ENCODE measurements at regions not wholly inside any gene's neighbourhood (a gene's known extent, or its start where the extent isn't known, plus 50 kb on each side); places are given as distances from the start of the nearest gene placed in this dataset.

GRCh38 chr1:232386721-232387510 is 243.0 kb downstream of the SIPA1L2 start:
- H4K91ac ChIP-seq (replicated peaks; ENCODE audit: insufficient read length, low read length) = no peak overlapping the region
- ChIA-PET CTCF (ENCODE audit: partially characterized antibody) (no interaction called here), POLR2A (ENCODE audit: partially characterized antibody) (no interaction called here)
- no peak overlapping the region for H3K4me3 ChIP-seq (ENCODE audit: extremely low read depth in 1 of 4, insufficient read depth in 2 of 4, low read depth in 3 of 4, low read length in 4 of 4)
- H3K27me3 ChIP-seq (replicated peaks in 1 of 4; ENCODE audit: control insufficient read depth in 3 of 4, extremely low read depth in 1 of 4, insufficient read depth in 3 of 4, low read length in 3 of 4) = peaks cover 0 to 2% (median 0%) of the 10 kb centered on the region in 4 experiments; a peak in 1 of 7 replicates
- H3K4ac ChIP-seq (replicated peaks; ENCODE audit: insufficient read length, low read depth, low read length) = no peak overlapping the region
- H3K56ac ChIP-seq (replicated peaks; ENCODE audit: insufficient read length, low read depth, low read length) = no peak overlapping the region
- no peak overlapping the region for H2BK120ac ChIP-seq (replicated peaks; ENCODE audit: low read depth, low read length)
- no peak overlapping the region for H4K5ac ChIP-seq (ENCODE audit: insufficient read length, low read depth, low read length)
- no peak overlapping the region for H3K27ac ChIP-seq (ENCODE audit: low read depth, low read length)
- 90% methylated on average over 9 of the region's 9 CpGs; no CpG with 5 or more reads in 1 of the 2 experiments for WGBS, 2 experiments (ENCODE audit: extremely low coverage in 1 of 2, insufficient coverage in 1 of 2, insufficient read length in 1 of 2, insufficient replicate concordance in 2 of 2, low coverage in 1 of 2, low lambda C conversion rate in 2 of 2, missing lambda C conversion rate in 1 of 2)
- no peaks in the 10 kb centered on the region for H3K79me1 ChIP-seq (ENCODE audit: low read depth, low read length)
- DNase-seq (ENCODE audit: low read depth in 1 of 2, low spot score in 2 of 2) (no peak), FAIRE-seq (no peak)
- H3K14ac ChIP-seq (ENCODE audit: insufficient read length) = no peak overlapping the region
- H3K23ac ChIP-seq (ENCODE audit: insufficient read length) = no peak overlapping the region
- no peak overlapping the region for H2BK12ac ChIP-seq (ENCODE audit: low read depth, low read length)
- H3K9me3 ChIP-seq (ENCODE audit: insufficient read depth in 2 of 2, low read depth in 1 of 2, low read length in 1 of 2) = no peaks in the 10 kb centered on the region
- no peaks in the 10 kb centered on the region for H3K79me2 ChIP-seq (ENCODE audit: control insufficient read depth in 1 of 2, insufficient read depth in 2 of 2, low read length in 2 of 2)
- no peak overlapping the region for H4K8ac ChIP-seq (ENCODE audit: extremely low read depth, insufficient read depth, low read length)
- H3K36me3 ChIP-seq (ENCODE audit: control insufficient read depth in 2 of 4, insufficient read depth in 4 of 4, low read length in 3 of 4) = no peaks in the 10 kb centered on the region
- H2BK15ac ChIP-seq (ENCODE audit: low read length) = no peak overlapping the region
- H3K9ac ChIP-seq (replicated peaks in 1 of 4; ENCODE audit: extremely low read depth in 1 of 4, low read depth in 3 of 4, low read length in 3 of 4) = no peak overlapping the region
- H3K18ac ChIP-seq (ENCODE audit: extremely low read depth, low read length) = no peak overlapping the region
- H2BK5ac ChIP-seq (ENCODE audit: low read depth, low read length) = no peak overlapping the region
- no peak overlapping the region for H2BK20ac ChIP-seq (ENCODE audit: low read length)
- TF ChIP-seq SRF (IDR thresholded peaks at IDR 0.05; ENCODE audit: low read depth, low read length) = no peak
- no peak for TF ChIP-seq KDM5A (IDR thresholded peaks at IDR 0.05; ENCODE audit: low read length)
- TF ChIP-seq POU5F1 (IDR thresholded peaks at IDR 0.05; ENCODE audit: low read depth, low read length) = no peak
- TF ChIP-seq POLR2AphosphoS5 (IDR thresholded peaks at IDR 0.05; ENCODE audit: low read depth, low read length) = no peak
- no peak for TF ChIP-seq JUN (IDR thresholded peaks at IDR 0.05; ENCODE audit: low read depth, low read length)
- no peak for TF ChIP-seq RAD21 (IDR thresholded peaks at IDR 0.05 in 1 of 2, conservative IDR thresholded peaks at IDR 0.05 in 1 of 2; ENCODE audit: low read depth in 2 of 2, low read length in 2 of 2)
- TF ChIP-seq CBX5 (IDR thresholded peaks at IDR 0.05; ENCODE audit: low read depth, low read length) = no peak
- TF ChIP-seq FOSL1 (IDR thresholded peaks at IDR 0.05; ENCODE audit: insufficient read depth, low read depth, low read length) = no peak
- TF ChIP-seq EP300 (IDR thresholded peaks at IDR 0.05; ENCODE audit: borderline replicate concordance in 1 of 2, low read depth in 2 of 2, low read length in 2 of 2) = no peak
- no peak overlapping the region for H3K4me2 ChIP-seq (ENCODE audit: insufficient read depth in 1 of 2, low read depth in 2 of 2, low read length in 2 of 2)
- no peak overlapping the region for H2AK5ac ChIP-seq (ENCODE audit: low read depth, low read length)
- H4K20me1 ChIP-seq (replicated peaks in 1 of 2; ENCODE audit: control insufficient read depth in 1 of 2, insufficient read depth in 2 of 2, low read length in 2 of 2) = no peaks in the 10 kb centered on the region
- no peaks in the 10 kb centered on the region for H3K4me1 ChIP-seq (replicated peaks in 1 of 4; ENCODE audit: control insufficient read depth in 3 of 4, insufficient read depth in 4 of 4, low read length in 3 of 4)
- H3K23me2 ChIP-seq (ENCODE audit: low read depth, low read length) = no peaks in the 10 kb centered on the region
- no peak overlapping the region for H2AFZ ChIP-seq (ENCODE audit: low read length)

Data from H1 (cell line).